HCEC 1CT (cell line): ENCODE measurements at regions not wholly inside any gene's neighbourhood (a gene's known extent, or its start where the extent isn't known, plus 50 kb on each side); places are given as distances from the start of the nearest gene placed in this dataset.
"Not testable (repeated sequence)": the region's sequence is repeated elsewhere in the genome, so short reads cannot be mapped to it uniquely, and the experiment has no call there.

Experiments
- DNase-seq: peaks from one replicate; pipeline ENCODE4 v3.0.0-alpha.2; 2017

- no peak for DNase-seq
These were observed 292.0 kb upstream of the MBL2 start for GRCh38 chr10:53064614-53065013.

DNA sequence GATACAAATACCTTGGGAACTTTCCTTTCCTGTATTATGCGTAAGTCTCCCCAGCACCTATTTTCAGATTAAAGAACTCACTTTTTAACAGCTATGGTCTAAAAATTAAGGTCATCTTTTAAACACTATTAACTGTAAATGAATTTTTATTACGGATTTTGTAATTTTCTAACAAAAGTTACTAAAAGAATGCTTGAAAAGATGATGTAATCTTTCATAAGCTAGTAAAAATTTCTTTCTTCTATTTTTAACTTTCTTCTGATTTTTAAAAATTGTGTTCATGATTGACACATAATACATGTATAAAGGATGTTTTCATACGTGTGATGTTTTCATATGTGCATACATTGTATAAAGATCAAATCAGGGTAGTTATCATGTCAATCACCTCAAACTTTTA is 291.2 kb upstream of the MBL2 start:
- DNase-seq, result no peak

- DNase-seq, result no peak
These were observed 280.1 kb upstream of the MBL2 start for GRCh38 chr10:53052521-53053164.

GRCh38 chr10:53045315-53045714 is 272.7 kb upstream of the MBL2 start:
- DNase-seq, result no peak

DNA sequence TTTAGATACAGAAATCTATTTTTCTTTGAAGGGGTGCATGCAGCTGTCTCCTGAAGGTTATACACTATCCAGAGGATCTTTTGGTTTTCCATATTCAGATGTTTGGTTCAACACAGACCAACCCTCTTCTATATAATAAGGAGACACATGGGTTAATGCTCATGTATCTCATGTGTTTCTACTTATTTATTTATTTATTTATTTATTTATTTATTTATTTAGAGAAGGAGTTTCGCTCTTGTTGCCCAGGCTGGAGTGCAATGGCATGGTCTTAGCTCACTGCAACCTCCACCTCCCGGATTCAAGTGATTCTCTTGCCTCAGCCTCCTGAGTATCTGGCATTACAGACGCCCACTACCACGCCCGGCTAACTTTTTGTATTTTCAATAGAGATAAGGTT is 263.2 kb upstream of the MBL2 start:
- not testable (repeated sequence) for DNase-seq

DNA sequence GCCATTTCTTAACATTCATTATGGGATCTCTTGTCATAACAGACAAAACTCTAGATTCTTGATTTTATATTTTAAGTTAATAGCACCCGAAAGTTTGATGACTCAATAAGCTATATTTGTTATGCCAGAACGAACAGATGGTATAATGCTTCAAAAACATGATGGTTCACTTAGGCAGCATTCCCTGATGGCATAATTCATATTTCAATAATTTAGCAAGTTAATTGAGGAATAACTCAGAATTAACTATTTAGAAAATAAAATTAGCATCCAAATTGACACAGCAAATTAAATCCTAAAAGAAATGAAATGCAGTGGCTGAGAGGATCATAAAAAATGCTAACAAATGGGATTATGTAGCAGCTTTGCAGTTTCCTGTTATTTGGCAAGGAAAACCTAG is 260.8 kb upstream of the MBL2 start:
- DNase-seq, result no peak

- not testable (repeated sequence) for DNase-seq
These were observed 257.6 kb upstream of the MBL2 start for GRCh38 chr10:53029872-53030849.

GRCh38 chr10:53029449-53029848 is 256.9 kb upstream of the MBL2 start:
- no peak for DNase-seq

- not testable (repeated sequence) for DNase-seq
These were observed 253.2 kb upstream of the MBL2 start for GRCh38 chr10:53025765-53026164.

- no peak for DNase-seq
These were observed 252.7 kb upstream of the MBL2 start for GRCh38 chr10:53025172-53025711.

GRCh38 chr10:53023411-53023810 is 250.8 kb upstream of the MBL2 start:
- DNase-seq, result no peak

- DNase-seq, result no peak
These were observed 250.1 kb upstream of the MBL2 start for GRCh38 chr10:53022611-53023088.

GRCh38 chr10:53013201-53013810 is 240.7 kb upstream of the MBL2 start:
- DNase-seq, result no peak

- DNase-seq, result no peak
These were observed 237.7 kb upstream of the MBL2 start for GRCh38 chr10:53009961-53010907.

DNA sequence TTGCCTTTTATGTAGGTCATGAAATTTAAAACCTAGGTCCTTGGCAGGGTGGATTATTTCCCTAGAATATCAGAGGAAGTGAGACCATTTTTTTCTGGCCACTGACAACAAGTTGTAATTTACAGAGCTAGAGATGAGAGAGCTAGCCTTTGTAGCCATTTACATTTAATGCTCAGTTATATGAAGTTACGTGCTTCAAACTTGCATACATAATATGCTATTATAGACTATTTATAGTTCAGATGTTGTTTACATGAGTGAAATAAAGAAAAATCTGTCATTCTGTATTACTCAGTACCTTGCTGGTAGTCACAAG is 234.9 kb upstream of the MBL2 start:
- no peak for DNase-seq

- no peak for DNase-seq
These were observed 234.3 kb upstream of the MBL2 start for GRCh38 chr10:53006663-53007526.

DNA sequence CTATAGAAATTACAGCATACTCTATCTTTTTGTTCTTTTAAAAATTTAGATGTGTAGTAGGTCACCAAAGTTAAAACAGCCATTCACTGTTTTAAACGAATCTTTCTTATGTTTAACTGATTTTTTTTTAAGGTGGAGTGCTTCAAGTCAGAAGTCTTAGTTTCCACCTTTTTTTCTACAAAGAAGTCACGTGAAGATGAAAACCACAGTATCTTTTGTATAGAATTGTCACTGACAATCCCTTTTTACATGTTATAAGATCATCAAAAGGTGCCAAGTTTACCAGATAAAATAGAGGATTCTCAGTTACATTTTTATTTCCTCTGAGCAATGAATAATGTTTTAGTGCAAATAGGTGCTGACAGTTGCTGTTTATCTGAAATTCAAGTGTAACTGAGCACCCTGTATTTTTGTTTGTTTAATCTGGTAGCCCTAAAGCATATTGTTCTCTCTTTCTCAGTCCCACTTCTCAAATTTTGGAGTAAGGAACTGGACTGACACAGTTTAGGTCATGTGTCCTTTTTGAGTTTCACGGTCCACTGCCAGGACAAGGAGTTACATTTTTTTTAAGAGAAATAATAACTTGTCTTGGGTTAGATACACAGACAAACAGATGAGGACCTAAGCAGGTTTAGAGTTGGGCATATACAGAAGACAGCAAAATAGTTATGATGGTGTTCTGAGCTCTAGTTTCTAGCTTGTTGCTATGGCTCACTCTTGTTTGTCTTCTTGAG is 233.2 kb upstream of the MBL2 start:
- no peak for DNase-seq

DNA sequence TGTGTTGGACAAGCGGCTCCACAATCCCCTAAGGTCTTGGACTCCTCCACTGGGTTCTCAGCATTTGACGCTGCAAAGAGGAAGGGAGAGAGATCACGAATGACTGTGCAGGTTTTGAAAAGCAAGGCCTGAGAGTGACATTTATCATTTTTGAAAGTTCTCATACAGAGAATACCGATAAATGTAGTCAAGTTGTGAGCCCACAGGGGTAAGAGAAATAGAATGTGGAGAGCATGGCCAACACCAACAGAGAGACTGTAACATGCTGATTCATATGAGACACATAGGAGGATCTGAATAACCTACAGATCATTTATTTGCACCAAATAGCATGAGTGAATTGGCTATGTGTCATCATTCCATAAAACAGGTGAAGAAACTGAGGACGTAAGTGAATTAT is 230.5 kb upstream of the MBL2 start:
- no peak for DNase-seq

- no peak for DNase-seq
These were observed 227.1 kb upstream of the MBL2 start for GRCh38 chr10:52999681-53000080.

GRCh38 chr10:52999258-52999657 is 226.7 kb upstream of the MBL2 start:
- no peak for DNase-seq

- no peak for DNase-seq
These were observed 224.4 kb upstream of the MBL2 start for GRCh38 chr10:52997007-52997406.
